HCT116 (cell line): ENCODE measurements at regions not wholly inside any gene's neighbourhood (a gene's known extent, or its start where the extent isn't known, plus 50 kb on each side); places are given as distances from the start of the nearest gene placed in this dataset.

ENCODE experiments used
- ATAC-seq: fragments of 200-7000 bp; cut with Tn5 transposase; 2 replicates; pipeline ENCODE4 v1.9.1; 2020; ENCODE audit warnings: mild to moderate bottlenecking, moderate library complexity
- BruUV-seq: library from RNA; stranded (reverse); fragments of 400-500 nt; replicated peaks from 2 replicates; lab custom pipeline; 2021; lab: Mats Ljungman, UMichigan
- CTCF ChIA-PET: fragments of 300-600 bp; sonication (Branson Sonifier 250); formaldehyde crosslinking; loops from one replicate; lab custom pipeline; 2021; ENCODE audit warnings: antibody characterized with exemption; lab: Charles Lee
- POLR2A ChIA-PET: fragments of 300-600, 350-600 bp; sonication (Branson Sonifier 250); formaldehyde crosslinking; loops from one replicate; lab custom pipeline; 2021; ENCODE audit warnings: antibody characterized with exemption; lab: Charles Lee
- RAD21 ChIA-PET, 2 experiments: fragments of 300-600 bp; sonication (Branson Sonifier 250); formaldehyde crosslinking; loops; one replicate each; lab custom pipeline; 2023; ENCODE audit warnings: low total read pairs in 2 of 2; ENCODE audit not compliant: uncharacterized antibody in 2 of 2, unreplicated experiment in 2 of 2, low non-redundant PET in 1 of 2; lab: Charles Lee
- DNase-seq: peaks from one replicate; pipeline ENCODE4 v3.0.0-alpha.2; 2010; ENCODE audit warnings: low read depth, low spot score
- H2AFZ ChIP-seq: fragments of 200-600 bp; shearing (Covaris generic), sonication (generic); 2 replicates; pipeline ENCODE4 v1.6.1; 2017; ENCODE audit warnings: low read depth, mixed run types, mixed read lengths, antibody characterized with exemption, low read length; ENCODE audit not compliant: poor library complexity, severe bottlenecking
- H3K27ac ChIP-seq: 2 replicates; pipeline ENCODE4 v1.5.1; 2012; ENCODE audit warnings: low read depth, low read length
- H3K27me3 ChIP-seq: fragments of 200-600 bp; sonication (generic); 2 replicates; pipeline ENCODE4 v1.6.1; 2016; ENCODE audit warnings: mixed run types, low read length, mixed read lengths; ENCODE audit not compliant: insufficient read depth
- H3K36me3 ChIP-seq, 2 experiments: fragments of 200-500 bp in 1 of 2; fragments of 200-600 bp in 1 of 2; sonication (Bioruptor generic) in 1 of 2; sonication (generic) in 1 of 2; 2 replicates each; pipeline versions ENCODE4 v1.5.1 to v1.6.1; 2014 to 2016; ENCODE audit warnings: low read length in 2 of 2, inconsistent platforms in 1 of 2, mixed read lengths in 1 of 2, mixed run types in 1 of 2; ENCODE audit not compliant: insufficient read depth in 2 of 2, control insufficient read depth in 1 of 2
- H3K4me1 ChIP-seq, 2 experiments: fragments of 200-600 bp in 1 of 2; sonication (generic) in 1 of 2; 2 replicates each; pipeline versions ENCODE4 v1.5.1 to v1.6.1; 2012 to 2017; ENCODE audit warnings: low read length in 2 of 2, inconsistent platforms in 1 of 2, mild to moderate bottlenecking in 1 of 2, mixed read lengths in 1 of 2, mixed run types in 1 of 2, moderate library complexity in 1 of 2; ENCODE audit not compliant: insufficient read depth in 2 of 2, control insufficient read depth in 1 of 2
- H3K4me2 ChIP-seq: fragments of 200-600 bp; sonication (generic); 2 replicates; pipeline ENCODE4 v1.6.1; 2017; ENCODE audit warnings: mixed run types, low read length, mixed read lengths
- H3K4me3 ChIP-seq, 2 experiments: fragments of 200-600 bp in 1 of 2; sonication (generic) in 1 of 2; replicated peaks in 1 of 2; 2 replicates each; pipeline ENCODE4 v1.5.1; 2011 to 2016; ENCODE audit warnings: low read length in 2 of 2, control low read depth in 1 of 2, low read depth in 1 of 2, mild to moderate bottlenecking in 1 of 2, mixed read lengths in 1 of 2, mixed run types in 1 of 2
- H3K79me2 ChIP-seq: fragments of 200-600 bp; sonication (generic); 2 replicates; pipeline ENCODE4 v1.6.1; 2017; ENCODE audit warnings: mild to moderate bottlenecking, mixed run types, low read length, moderate library complexity, mixed read lengths; ENCODE audit not compliant: insufficient read depth
- H3K9ac ChIP-seq: fragments of 200-600 bp; sonication (generic); 2 replicates; pipeline ENCODE4 v1.6.1; 2016; ENCODE audit warnings: low read length, mixed read lengths
- H3K9me2 ChIP-seq: fragments of 200-600 bp; sonication (generic), shearing (Covaris generic); 2 replicates; pipeline ENCODE4 v1.6.1; 2017; ENCODE audit warnings: mixed run types, mild to moderate bottlenecking, moderate library complexity; ENCODE audit not compliant: insufficient read depth
- H3K9me3 ChIP-seq, 2 experiments: fragments of 200-500 bp in 1 of 2; fragments of 200-600 bp in 1 of 2; sonication (Bioruptor generic) in 1 of 2; sonication (generic) in 1 of 2; 2 replicates each; pipeline ENCODE4 v1.6.1; 2014 to 2017; ENCODE audit warnings: low read length in 2 of 2, mixed read lengths in 2 of 2, inconsistent platforms in 1 of 2, low read depth in 1 of 2, mild to moderate bottlenecking in 1 of 2, mixed run types in 1 of 2, moderate library complexity in 1 of 2; ENCODE audit not compliant: control insufficient read depth in 1 of 2, insufficient read depth in 1 of 2
- H4K20me1 ChIP-seq: fragments of 200-600 bp; sonication (generic), shearing (Covaris generic); 2 replicates; pipeline ENCODE4 v1.6.1; 2017; ENCODE audit warnings: mixed run types, mild to moderate bottlenecking, moderate library complexity; ENCODE audit not compliant: insufficient read depth
- CBX3 ChIP-seq: IDR thresholded peaks from 2 replicates; pipeline ENCODE4 v1.6.1; 2012; ENCODE audit warnings: low read depth
- CEBPB ChIP-seq: IDR thresholded peaks from 2 replicates; pipeline ENCODE4 v1.6.1; 2012; ENCODE audit warnings: low read depth
- EGR1 ChIP-seq: IDR thresholded peaks from 2 replicates; pipeline ENCODE4 v1.6.1; 2012; ENCODE audit warnings: low read depth
- ELF1 ChIP-seq: IDR thresholded peaks from 2 replicates; pipeline ENCODE4 v1.6.1; 2012; ENCODE audit warnings: low read depth, borderline replicate concordance
- EZH2 ChIP-seq: fragments of 200-600 bp; sonication (generic); IDR thresholded peaks from 2 replicates; pipeline ENCODE4 v1.6.1; 2017; ENCODE audit warnings: antibody characterized with exemption, mixed run types
- EZH2phosphoT487 ChIP-seq: fragments of 200-600 bp; IDR thresholded peaks from 2 replicates; pipeline ENCODE4 v1.6.1; 2018; ENCODE audit warnings: antibody characterized with exemption, borderline replicate concordance
- FOSL1 ChIP-seq: IDR thresholded peaks from 2 replicates; pipeline ENCODE4 v1.6.1; 2012; ENCODE audit warnings: low read depth
- JUND ChIP-seq: IDR thresholded peaks from 2 replicates; pipeline ENCODE4 v1.6.1; 2012
- POLR2A ChIP-seq: IDR thresholded peaks from 2 replicates; pipeline ENCODE4 v1.7.0; 2011; ENCODE audit warnings: borderline replicate concordance; ENCODE audit not compliant: insufficient read depth, insufficient read length; ENCODE audit errors: extremely low read depth
- POLR2AphosphoS5 ChIP-seq: IDR thresholded peaks from 2 replicates; pipeline ENCODE4 v1.6.1; 2011; ENCODE audit warnings: mild to moderate bottlenecking, low read depth, low read length, moderate library complexity
- RAD21 ChIP-seq: IDR thresholded peaks from 2 replicates; pipeline ENCODE4 v1.6.1; 2012; ENCODE audit warnings: low read depth, mild to moderate bottlenecking
- SP1 ChIP-seq: IDR thresholded peaks from 2 replicates; pipeline ENCODE4 v1.6.1; 2012; ENCODE audit warnings: low read depth
- SRF ChIP-seq: IDR thresholded peaks from 2 replicates; pipeline ENCODE4 v1.6.1; 2012; ENCODE audit warnings: low read depth
- TCF7L2 ChIP-seq: IDR thresholded peaks from 2 replicates; pipeline ENCODE4 v1.7.0; 2011; ENCODE audit warnings: borderline replicate concordance, inconsistent platforms; ENCODE audit not compliant: insufficient read depth, insufficient read length; ENCODE audit errors: extremely low read depth
- YY1 ChIP-seq: IDR thresholded peaks from 2 replicates; pipeline ENCODE4 v1.6.1; 2011; ENCODE audit warnings: low read length, low read depth, moderate library complexity, mild to moderate bottlenecking; ENCODE audit not compliant: insufficient replicate concordance; ENCODE audit errors: extremely low read depth
- ZNF274 ChIP-seq: fragments of 200-500 bp; sonication (Bioruptor generic); IDR thresholded peaks from 2 replicates; pipeline ENCODE4 v1.6.1; 2014; ENCODE audit warnings: mild to moderate bottlenecking, low read depth, low read length, inconsistent platforms
- intact Hi-C: fragments of 100-400 bp; cut with micrococcal nuclease; formaldehyde crosslinking; loops from 2 replicates; pipeline ENCODE4 v1.10.0; 2022
- TF ChIP-seq, protein P1 (sequence below): IDR thresholded peaks from 2 replicates; pipeline ENCODE4 v1.6.1; 2012
- TF ChIP-seq, protein P2 (sequence below), 3 experiments: fragments of 200-600 bp in 1 of 3; sonication (generic) in 1 of 3; IDR thresholded peaks in 2 of 3; conservative IDR thresholded peaks in 1 of 3; 2 replicates each; pipeline ENCODE4 v1.5.1; 2012 to 2017; ENCODE audit warnings: low read depth in 2 of 3, low read length in 2 of 3, antibody characterized with exemption in 1 of 3, borderline replicate concordance in 1 of 3, control low read depth in 1 of 3, mild to moderate bottlenecking in 1 of 3, mixed read lengths in 1 of 3, mixed run types in 1 of 3, moderate library complexity in 1 of 3; ENCODE audit not compliant: insufficient read depth in 1 of 3
- TF ChIP-seq, protein P3 (sequence below): IDR thresholded peaks from 2 replicates; pipeline ENCODE4 v1.6.1; 2012

DNA sequence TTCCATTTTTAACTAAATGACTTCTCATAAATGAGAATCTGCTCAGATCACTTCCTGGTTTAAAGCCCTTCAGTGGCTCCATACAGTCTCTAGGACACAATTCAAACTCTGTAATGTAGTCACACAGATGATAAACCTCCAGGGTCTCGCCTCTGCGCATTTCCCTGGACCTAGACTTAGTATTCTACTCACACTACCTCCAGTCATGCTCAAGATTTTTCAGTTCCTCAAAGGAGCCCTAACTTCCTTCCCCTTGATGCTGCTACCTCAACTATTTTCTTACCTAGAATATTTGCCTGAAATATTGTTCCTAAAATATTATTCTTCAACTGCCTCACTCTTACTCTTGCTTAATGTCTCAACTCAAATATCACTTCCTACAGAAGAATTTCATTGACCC is 86.7 kb upstream of the TPP2 start:
- no peak overlapping the region for H3K27ac ChIP-seq

DNA sequence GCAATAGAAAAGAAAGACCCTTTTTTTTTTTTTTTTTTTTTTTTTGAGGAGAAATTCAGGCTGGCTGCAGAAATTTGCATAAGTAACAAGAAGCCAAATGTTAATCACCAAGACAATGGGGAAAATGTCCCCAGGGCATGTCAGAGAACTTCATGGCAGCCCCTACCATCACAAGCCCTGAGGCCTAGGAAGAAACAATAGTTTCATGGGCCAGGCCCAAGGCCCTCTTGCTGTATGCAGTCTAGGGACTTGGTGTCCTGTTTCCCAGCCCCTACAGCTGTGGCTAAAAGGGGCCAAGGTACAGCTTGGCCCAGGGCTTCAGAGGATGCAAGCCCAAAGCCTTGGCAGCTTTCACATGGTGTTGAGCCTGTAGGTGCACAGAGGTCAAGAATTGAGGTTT is 88.4 kb upstream of the TPP2 start:
- Histone ChIP-seq H4K20me1 (no peaks in the 10 kb centered on the region), H3K9ac (no peak overlapping the region), H3K79me2 (no peaks in the 10 kb centered on the region), H3K4me2 (no peak overlapping the region), H3K9me2 (no peaks in the 10 kb centered on the region), H3K4me1 (no peaks in the 10 kb centered on the region), H2AFZ (no peak overlapping the region), H3K4me3 (no peak overlapping the region), H3K27ac (no peak overlapping the region), H3K36me3 (no peaks in the 10 kb centered on the region), H3K9me3 (no peaks in the 10 kb centered on the region), H3K27me3 (peaks cover 1% of the 10 kb centered on the region; the same call in 1 of the 2 replicates)
- intact Hi-C loops, result no loop called here
- BruUV-seq, result no TSS peak
- CTCF ChIA-PET, result no interaction called here
- RAD21 ChIA-PET, result no interaction called here
- DNase-seq (no peak), ATAC-seq (no peak)
- POLR2A ChIA-PET, result no interaction called here
- TF ChIP-seq RAD21 (no peak), POLR2AphosphoS5 (no peak), YY1 (no peak), JUND (no peak), EGR1 (no peak), EZH2phosphoT487 (no peak), SRF (no peak), TCF7L2 (no peak), POLR2A (no peak)
- TF ChIP-seq, protein P1, sequence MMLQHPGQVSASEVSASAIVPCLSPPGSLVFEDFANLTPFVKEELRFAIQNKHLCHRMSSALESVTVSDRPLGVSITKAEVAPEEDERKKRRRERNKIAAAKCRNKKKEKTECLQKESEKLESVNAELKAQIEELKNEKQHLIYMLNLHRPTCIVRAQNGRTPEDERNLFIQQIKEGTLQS, result no peak
- TF ChIP-seq, protein P2, sequence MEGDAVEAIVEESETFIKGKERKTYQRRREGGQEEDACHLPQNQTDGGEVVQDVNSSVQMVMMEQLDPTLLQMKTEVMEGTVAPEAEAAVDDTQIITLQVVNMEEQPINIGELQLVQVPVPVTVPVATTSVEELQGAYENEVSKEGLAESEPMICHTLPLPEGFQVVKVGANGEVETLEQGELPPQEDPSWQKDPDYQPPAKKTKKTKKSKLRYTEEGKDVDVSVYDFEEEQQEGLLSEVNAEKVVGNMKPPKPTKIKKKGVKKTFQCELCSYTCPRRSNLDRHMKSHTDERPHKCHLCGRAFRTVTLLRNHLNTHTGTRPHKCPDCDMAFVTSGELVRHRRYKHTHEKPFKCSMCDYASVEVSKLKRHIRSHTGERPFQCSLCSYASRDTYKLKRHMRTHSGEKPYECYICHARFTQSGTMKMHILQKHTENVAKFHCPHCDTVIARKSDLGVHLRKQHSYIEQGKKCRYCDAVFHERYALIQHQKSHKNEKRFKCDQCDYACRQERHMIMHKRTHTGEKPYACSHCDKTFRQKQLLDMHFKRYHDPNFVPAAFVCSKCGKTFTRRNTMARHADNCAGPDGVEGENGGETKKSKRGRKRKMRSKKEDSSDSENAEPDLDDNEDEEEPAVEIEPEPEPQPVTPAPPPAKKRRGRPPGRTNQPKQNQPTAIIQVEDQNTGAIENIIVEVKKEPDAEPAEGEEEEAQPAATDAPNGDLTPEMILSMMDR (IDR thresholded peaks at IDR 0.05 in 2 of 3, conservative IDR thresholded peaks at IDR 0.05 in 1 of 3; ENCODE audit: borderline replicate concordance in 1 of 3, insufficient read depth in 1 of 3, low read depth in 2 of 3, low read length in 2 of 3), result no peak
- TF ChIP-seq, protein P3, sequence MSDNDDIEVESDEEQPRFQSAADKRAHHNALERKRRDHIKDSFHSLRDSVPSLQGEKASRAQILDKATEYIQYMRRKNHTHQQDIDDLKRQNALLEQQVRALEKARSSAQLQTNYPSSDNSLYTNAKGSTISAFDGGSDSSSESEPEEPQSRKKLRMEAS, result no peak

More for the DNA sequence above, 86.7 kb upstream of the TPP2 start:
- ChIA-PET POLR2A (no interaction called here), CTCF (no interaction called here), RAD21 (no interaction called here)
- ATAC-seq (no peak), DNase-seq (no peak)
- Histone ChIP-seq H3K79me2 (no peaks in the 10 kb centered on the region), H3K9ac (no peak overlapping the region), H3K9me3 (no peaks in the 10 kb centered on the region), H2AFZ (no peak overlapping the region), H3K4me3 (no peak overlapping the region), H3K4me2 (no peak overlapping the region), H4K20me1 (no peaks in the 10 kb centered on the region), H3K9me2 (no peaks in the 10 kb centered on the region), H3K4me1 (no peaks in the 10 kb centered on the region), H3K27me3 (no peaks in the 10 kb centered on the region; the same call in 1 of the 2 replicates), H3K36me3 (no peaks in the 10 kb centered on the region)
- TF ChIP-seq EZH2phosphoT487 (no peak), JUND (no peak), ELF1 (no peak), ZNF274 (no peak), CBX3 (no peak), SP1 (no peak), EZH2 (no peak), FOSL1 (no peak), EGR1 (no peak), CEBPB (no peak), POLR2AphosphoS5 (no peak)
- intact Hi-C loops, result no loop called here
- no TSS peak for BruUV-seq
